ENCODE measurements at regions not wholly inside any gene's neighbourhood (a gene's known extent, or its start where the extent isn't known, plus 50 kb on each side); places are given as distances from the start of the nearest gene placed in this dataset.

- DNase-seq: no peak
These were observed 1004.1 kb upstream of the PCDH9 start for GRCh38 chr13:68234274-68234673.

- DNase-seq: no peak
These were observed 1002.4 kb upstream of the PCDH9 start for GRCh38 chr13:68232351-68233130.

GRCh38 chr13:68214691-68215415, 984.7 kb upstream of the PCDH9 start:
- DNase-seq: no peak

DNA sequence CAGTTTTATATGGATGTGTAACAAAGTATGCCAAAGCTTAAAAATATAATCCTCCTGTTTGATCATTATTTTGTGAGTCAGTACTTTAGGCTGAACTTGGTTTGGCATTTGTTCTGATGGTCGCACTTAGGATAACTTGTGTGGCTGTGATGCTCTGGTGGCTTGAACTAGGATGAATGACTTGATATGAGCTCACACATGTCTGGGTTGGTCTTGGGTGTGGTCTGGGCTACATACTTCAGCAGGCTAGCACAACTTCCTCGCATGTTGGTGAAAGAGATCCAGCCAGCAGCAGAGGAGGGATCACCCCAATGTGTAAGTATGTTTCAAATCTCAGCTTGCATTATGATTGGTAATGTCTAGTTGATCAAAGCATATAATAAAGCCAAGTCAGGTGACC, 969.1 kb upstream of the PCDH9 start:
- DNase-seq: no peak

DNA sequence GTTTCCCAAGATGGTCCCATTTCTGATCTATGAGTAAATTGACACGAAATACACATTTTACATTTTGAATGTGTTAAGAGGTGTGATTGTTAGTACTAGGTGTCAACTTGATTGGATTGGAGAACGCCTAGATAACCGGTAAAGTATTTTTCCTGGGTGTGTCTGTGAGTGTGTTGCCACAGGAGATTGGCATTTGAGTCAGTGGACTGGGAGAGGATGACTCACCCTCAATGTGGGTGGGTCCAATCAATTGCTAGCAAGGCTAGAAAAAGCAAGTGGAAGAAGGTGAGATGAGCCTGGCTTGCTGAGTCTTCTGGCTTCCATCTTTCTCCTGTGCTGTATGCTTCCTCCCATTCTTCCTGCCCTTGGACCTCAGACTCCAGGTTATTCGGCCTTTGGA, 960.7 kb upstream of the PCDH9 start:
- no peak for DNase-seq

- no peak for DNase-seq
These were observed 955.5 kb upstream of the PCDH9 start for GRCh38 chr13:68185444-68186141.

- no peak for DNase-seq
These were observed 946.3 kb upstream of the PCDH9 start for GRCh38 chr13:68176475-68176874.

- DNase-seq: no peak
These were observed 944.8 kb upstream of the PCDH9 start for GRCh38 chr13:68174893-68175292.

DNA sequence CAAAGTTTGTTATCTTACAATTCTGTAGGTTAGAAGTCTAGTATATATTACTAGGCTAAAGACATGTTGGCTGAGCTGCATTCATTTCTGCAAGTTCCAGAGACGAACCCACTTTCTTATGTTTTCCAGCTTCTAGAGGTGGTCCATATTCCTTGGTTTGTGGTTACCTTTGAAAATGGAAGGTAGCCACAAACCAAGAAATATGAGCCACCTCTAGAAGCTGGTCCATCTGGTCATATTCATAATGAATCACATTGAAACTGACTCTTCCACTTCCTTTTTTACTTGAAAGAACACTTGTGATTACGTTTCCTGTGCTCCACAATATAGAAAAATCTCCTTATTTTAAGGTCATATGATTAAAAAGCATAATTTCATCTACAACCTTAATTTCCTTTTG, 943.0 kb upstream of the PCDH9 start:
- no peak for DNase-seq

GRCh38 chr13:68170961-68171360, 940.8 kb upstream of the PCDH9 start:
- no peak for DNase-seq

DNA sequence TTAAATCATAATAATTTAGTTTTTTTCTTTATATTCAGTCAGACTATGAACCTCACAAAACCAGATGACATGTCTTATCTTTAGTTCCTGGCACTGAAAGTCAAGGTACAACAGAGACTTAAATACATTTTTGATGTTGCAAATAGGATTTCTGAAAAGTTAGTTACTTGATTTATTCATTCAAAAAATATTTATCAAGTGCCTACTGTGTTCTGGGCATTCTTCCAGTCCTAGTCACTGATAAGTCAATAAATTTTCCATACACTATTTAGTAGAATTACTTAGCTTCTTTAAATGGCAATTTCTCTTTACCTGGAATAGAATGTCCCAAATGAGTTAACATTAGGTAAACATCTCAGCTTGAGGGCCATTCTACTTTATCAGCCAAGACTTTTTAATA, 938.3 kb upstream of the PCDH9 start:
- DNase-seq: no peak

- no peak for DNase-seq
These were observed 930.3 kb upstream of the PCDH9 start for GRCh38 chr13:68160466-68160865.

DNA sequence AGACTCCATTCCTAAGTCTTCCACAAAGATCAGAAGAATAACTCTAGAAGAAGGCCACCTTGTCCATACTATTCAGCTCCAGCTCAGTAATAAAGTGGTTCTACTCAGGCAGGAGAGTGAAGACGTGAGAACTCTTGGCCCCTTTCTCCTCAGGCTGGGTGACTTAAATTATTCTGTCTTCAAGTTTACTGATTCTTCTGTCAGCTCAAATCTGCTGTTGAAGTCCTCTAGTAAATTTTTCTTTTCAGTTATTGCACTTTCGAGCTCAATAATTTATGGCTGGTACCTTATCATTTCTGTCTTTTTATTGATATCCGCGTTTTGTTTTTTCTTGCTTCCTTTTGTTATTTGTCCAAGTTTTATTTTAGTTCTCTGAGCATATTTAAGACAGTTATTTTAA, 922.3 kb upstream of the PCDH9 start:
- no peak for DNase-seq

DNA sequence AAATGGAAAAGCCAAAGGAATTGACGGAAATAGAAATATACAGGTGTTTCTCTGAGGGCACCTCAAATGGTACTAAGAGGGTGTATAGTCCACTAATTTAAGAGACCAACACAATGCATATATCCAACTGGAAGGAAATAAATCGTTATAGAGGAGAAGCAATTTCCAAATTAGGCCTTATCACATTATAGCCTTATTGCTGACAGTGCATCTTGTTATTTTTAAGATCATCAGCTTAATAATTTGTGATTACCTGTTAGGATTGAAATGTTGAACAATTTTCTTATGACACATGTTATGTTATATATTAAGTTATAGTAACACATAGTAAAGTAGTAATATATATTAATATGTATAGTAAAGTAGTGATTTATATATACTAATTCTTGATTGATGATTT, 915.7 kb upstream of the PCDH9 start:
- DNase-seq: no peak

DNA sequence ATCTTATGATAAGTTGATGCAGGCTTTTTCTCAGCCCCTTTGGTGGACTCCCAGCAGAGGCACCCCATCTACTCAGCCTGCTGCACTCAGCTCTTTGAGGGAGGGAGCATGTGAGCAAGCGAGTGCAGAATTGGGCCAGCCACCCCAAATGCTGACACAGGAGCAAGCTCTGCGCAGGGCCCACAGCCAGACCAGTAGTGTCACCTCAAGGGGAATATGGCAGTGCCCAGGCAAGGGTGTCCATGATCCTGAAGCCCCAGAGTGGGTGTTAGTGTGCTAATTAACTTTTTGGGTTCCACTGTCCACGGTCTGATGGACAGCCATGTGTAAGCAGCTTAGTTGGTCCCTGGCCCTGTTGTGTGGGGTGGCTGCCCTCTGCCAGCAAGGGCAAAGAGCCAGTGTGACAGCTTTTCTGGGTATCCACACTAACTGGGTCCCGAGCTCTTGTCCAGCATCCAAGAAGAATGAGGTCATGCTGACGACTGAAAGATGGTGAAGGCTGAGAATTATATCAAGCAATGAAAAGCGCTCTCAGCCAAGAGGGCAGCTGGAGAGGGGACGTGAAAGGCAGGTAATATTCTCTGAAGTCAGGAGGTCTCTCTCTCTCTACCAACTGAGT, 898.3 kb upstream of the PCDH9 start:
- no peak for DNase-seq

DNA sequence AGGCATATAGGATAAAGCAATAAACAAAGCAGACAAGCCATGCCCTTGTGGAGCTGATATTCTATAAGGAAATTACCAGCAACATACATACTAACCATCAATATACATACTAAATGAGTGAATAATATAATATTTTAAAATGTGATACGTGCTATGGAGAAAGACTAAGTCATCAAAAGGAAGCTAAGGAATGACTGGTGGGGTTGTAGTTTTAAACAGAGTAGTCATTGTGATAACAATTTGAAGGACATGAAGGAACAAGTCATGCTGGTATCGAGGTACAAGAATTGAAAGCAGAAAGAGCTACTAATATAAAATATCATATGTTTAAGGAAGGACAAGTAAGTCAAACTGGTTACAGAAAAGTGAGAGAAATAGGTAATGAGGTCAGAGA, 894.9 kb upstream of the PCDH9 start:
- no peak for DNase-seq

DNA sequence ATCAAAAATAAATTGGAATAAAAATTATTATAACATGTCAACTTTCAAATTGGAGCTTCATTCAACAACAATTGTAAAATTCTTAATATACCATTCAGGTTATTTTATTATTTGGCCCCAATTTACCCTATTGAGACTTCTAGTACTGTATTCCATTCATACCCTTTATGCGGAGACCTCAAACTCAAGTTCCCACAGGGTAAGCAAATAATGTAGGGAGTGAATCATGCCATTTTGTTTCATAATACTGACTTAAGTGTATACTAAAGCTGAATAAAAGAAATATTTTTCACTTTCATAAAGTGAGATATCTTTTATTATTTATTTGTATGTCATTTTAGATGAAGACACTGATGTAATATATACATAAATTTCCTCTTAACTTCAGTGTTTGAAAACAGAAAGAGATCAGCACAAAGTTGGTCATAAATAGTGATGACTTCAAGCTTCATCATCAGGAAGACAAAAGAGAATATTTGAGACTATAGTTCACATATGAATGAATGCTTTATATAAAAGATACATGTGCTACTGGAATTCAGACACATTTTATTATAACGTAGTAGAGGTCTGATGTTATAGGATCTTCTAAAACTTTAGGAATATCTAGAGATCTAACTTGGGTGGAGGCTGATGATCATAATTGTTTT, 894.4 kb upstream of the PCDH9 start:
- no peak for DNase-seq

- no peak for DNase-seq
These were observed 880.1 kb upstream of the PCDH9 start for GRCh38 chr13:68110178-68110768.

- no peak for DNase-seq
These were observed 877.5 kb upstream of the PCDH9 start for GRCh38 chr13:68107667-68108066.

DNA sequence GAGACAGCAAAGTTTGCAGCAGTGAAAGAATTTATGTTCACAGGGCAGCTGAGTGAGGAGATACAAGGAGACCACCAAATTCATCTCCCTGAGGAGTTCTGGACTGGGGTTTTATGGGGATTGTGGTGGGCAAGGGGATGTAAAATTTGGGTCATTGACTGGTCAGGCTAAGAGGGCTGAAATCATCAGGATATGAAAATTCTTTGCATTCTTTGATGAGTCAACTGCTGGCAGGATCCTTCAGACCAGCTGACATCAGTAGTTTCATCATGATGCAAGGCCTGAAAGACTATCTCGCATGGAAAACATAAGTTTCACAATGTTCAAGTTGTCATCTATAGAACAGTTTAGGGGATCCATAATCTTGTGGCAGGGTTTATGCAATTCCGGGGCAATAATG, 869.5 kb upstream of the PCDH9 start:
- DNase-seq: no peak

DNA sequence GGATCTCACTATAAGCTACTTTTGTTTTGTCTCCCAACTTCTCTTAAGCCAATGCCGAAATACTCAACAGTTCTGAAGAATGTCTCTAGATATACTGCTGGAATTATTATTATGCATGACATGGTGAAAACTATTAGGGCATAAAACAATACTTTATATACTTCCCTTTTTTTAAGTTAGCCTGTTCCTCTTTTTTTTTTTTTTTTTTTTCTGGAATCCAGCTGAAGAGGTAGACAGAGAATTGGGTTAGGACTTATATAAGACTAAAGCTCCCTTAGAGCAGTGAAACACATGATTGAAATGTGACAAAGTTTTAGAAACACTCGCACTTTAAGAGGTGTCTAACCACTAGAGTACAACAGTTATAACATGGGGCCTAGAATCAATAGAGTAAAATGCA, 850.9 kb upstream of the PCDH9 start:
- DNase-seq: no peak

DNA sequence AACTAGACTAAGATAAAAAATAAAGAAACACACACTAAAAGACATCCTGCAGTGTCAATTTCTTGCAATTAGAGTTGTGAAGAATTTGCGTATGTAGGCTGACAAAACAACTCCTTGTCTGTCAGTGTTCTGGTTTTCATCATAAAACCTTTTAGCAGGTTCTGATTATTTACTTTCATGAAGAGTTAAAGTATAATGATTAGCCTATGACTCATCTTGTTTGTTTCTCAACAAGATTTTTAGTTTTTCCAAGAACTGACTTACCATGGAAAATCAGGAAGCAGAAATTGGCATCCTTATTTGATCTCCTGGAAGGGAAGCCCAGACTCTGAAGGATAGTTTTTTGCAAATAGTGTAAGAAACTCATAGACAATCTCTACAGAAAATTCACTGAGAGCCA, 848.7 kb upstream of the PCDH9 start:
- DNase-seq: no peak

DNA sequence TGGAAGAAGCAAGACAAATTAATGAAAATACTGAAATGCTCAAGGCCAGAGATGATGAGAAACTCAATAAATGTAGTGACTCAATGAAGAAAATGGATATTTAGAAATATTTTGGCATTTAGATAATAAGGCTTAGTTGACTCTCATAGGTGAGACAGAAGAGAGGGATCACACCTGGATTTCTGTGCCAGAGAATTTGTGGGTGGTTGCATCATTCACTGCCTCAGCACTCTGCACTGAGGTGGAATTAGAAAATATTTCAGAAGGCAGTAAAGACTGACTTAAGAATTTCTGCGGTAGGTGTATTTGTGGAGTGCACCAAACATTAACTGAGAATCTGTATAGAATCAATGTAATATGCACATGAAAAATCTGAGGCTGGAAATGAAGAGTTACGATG, 848.3 kb upstream of the PCDH9 start:
- DNase-seq: no peak

All from CD4-positive, alpha-beta T cell treated with Interferon alpha-2 for 1 hour (primary cell).